NB4 (cell line): ENCODE measurements at regions not wholly inside any gene's neighbourhood (a gene's known extent, or its start where the extent isn't known, plus 50 kb on each side); places are given as distances from the start of the nearest gene placed in this dataset.

ENCODE experiments used
- DNase-seq: peaks from one replicate; pipeline ENCODE4 v3.0.0; 2010; ENCODE audit warnings: low read depth
- H3K4me3 ChIP-seq: one replicate; pipeline ENCODE4 v1.5.1; 2011; ENCODE audit warnings: mild to moderate bottlenecking, low read depth, low read length, moderate library complexity
- CTCF ChIP-seq: IDR thresholded peaks from one replicate; pipeline ENCODE4 v1.5.1; 2012; ENCODE audit warnings: low read depth, low read length
- MYC ChIP-seq: IDR thresholded peaks from 2 replicates; pipeline ENCODE4 v1.6.1; 2011; ENCODE audit warnings: low read depth, low read length
- POLR2A ChIP-seq: IDR thresholded peaks from 2 replicates; pipeline ENCODE4 v1.6.1; 2011; ENCODE audit warnings: mild to moderate bottlenecking; ENCODE audit not compliant: insufficient read length; ENCODE audit errors: extremely low read depth
- TF ChIP-seq, protein P1 (sequence below): IDR thresholded peaks from 2 replicates; pipeline ENCODE4 v1.6.1; 2011; ENCODE audit warnings: low read depth, low read length

DNA sequence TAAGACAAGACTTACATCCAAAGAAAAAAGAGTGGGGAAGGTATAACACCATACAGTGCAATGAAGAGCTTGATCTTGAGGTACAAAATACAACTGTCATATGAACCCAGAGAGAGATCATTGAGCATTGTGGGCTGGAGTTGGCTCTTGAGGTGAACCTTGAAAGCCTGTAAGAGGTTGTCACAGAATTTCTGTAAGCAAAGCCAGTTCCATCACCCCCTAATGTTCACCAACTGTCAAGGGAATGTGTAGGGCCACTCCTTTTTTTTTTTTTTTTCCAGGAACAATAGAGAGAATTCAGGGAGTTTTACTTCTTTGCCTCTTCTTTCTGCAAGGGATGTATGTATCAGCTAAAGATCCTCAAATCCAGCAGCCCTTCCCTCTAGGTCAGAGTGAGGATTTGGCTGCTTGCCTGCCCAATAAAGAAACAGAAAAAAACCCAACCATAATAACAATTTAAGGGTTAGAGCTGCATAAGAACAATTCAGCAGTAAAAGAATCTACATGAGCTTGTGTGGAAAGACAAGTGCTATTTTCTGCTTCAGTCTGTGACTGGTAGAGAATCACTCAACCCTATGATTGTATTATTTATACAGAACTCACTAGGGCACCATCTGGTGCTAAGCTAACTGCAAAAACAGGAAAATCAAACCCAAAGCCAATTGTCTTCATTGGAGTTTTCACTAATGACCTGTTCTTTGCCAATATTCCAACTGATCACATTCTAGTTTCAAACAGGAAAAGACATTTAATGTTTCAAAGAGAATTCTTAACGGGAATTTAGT lies 217.5 kb upstream of the TEX13C start:
- no peak overlapping the region for H3K4me3 ChIP-seq
- DNase-seq: no peak

GRCh38 chrX:125103693-125104092 lies 216.0 kb upstream of the TEX13C start:
- H3K4me3 ChIP-seq: no peak overlapping the region
- TF ChIP-seq CTCF (no peak), MYC (no peak)
- DNase-seq: no peak

More for the DNA sequence above, 217.5 kb upstream of the TEX13C start:
- TF ChIP-seq, protein P1, sequence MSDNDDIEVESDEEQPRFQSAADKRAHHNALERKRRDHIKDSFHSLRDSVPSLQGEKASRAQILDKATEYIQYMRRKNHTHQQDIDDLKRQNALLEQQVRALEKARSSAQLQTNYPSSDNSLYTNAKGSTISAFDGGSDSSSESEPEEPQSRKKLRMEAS: no peak
- TF ChIP-seq POLR2A (no peak), CTCF (no peak), MYC (no peak)

- no peak for DNase-seq
- H3K4me3 ChIP-seq: no peak overlapping the region
- TF ChIP-seq, protein P1: no peak
- TF ChIP-seq CTCF (no peak), POLR2A (no peak), MYC (no peak)
Measured at GRCh38 chrX:125108921-125109320, 210.8 kb upstream of the TEX13C start.

GRCh38 chrX:125131164-125131563 lies 188.5 kb upstream of the TEX13C start:
- peak; percentile 6 for DNase-seq
- TF ChIP-seq, protein P1: no peak; the same call in 1 of the 2 replicates
- peak; percentile 9 for TF ChIP-seq CTCF
- TF ChIP-seq MYC: no peak
- TF ChIP-seq POLR2A: no peak
- H3K4me3 ChIP-seq: no peak overlapping the region

GRCh38 chrX:125132274-125132673 lies 187.4 kb upstream of the TEX13C start:
- TF ChIP-seq POLR2A: no peak
- TF ChIP-seq MYC: no peak
- TF ChIP-seq CTCF: peak; percentile 57
- DNase-seq: peak; percentile 48
- H3K4me3 ChIP-seq: no peak overlapping the region

GRCh38 chrX:125137521-125137920 lies 182.2 kb upstream of the TEX13C start:
- H3K4me3 ChIP-seq: no peak overlapping the region
- no peak for DNase-seq
- no peak for TF ChIP-seq MYC
- TF ChIP-seq, protein P1: no peak
- TF ChIP-seq CTCF: no peak
- TF ChIP-seq POLR2A: no peak
